ENCODE measurements at regions not wholly inside any gene's neighbourhood (a gene's known extent, or its start where the extent isn't known, plus 50 kb on each side); places are given as distances from the start of the nearest gene placed in this dataset.

GRCh38 chr11:28536504-28537267, 428.5 kb downstream of the METTL15 start:
- DNase-seq (ENCODE audit: low spot score) (no peak), ATAC-seq (ENCODE audit: low FRiP score) (no peak)
- TF ChIP-seq CTCF (IDR thresholded peaks at IDR 0.05), result no peak

GRCh38 chr11:28535677-28536076, 427.5 kb downstream of the METTL15 start:
- no peak for TF ChIP-seq CTCF (IDR thresholded peaks at IDR 0.05)
- DNase-seq (ENCODE audit: low spot score) (no peak), ATAC-seq (ENCODE audit: low FRiP score) (no peak)

- ATAC-seq (ENCODE audit: low FRiP score), result no peak
- DNase-seq (ENCODE audit: low spot score), result no peak
- no peak for TF ChIP-seq CTCF (IDR thresholded peaks at IDR 0.05)
Observed at GRCh38 chr11:28529540-28530410, 421.6 kb downstream of the METTL15 start.

GRCh38 chr11:28529046-28529445, 420.9 kb downstream of the METTL15 start:
- no peak for ATAC-seq (ENCODE audit: low FRiP score)

GRCh38 chr11:28528217-28528616, 420.0 kb downstream of the METTL15 start:
- DNase-seq (ENCODE audit: low spot score), result no peak
- ATAC-seq (ENCODE audit: low FRiP score), result no peak
- no peak for TF ChIP-seq CTCF (IDR thresholded peaks at IDR 0.05)

More at GRCh38 chr11:28529046-28529445, 420.9 kb downstream of the METTL15 start:
- no peak for DNase-seq (ENCODE audit: low spot score)
- TF ChIP-seq CTCF (IDR thresholded peaks at IDR 0.05), result no peak

- no peak for ATAC-seq (ENCODE audit: low FRiP score)
- DNase-seq (ENCODE audit: low spot score), result no peak
- no peak for TF ChIP-seq CTCF (IDR thresholded peaks at IDR 0.05)
Observed at GRCh38 chr11:28526406-28526751, 418.2 kb downstream of the METTL15 start.

All from omental fat pad (tissue), 3 donors.